Kasumi-1 (cell line): ENCODE measurements at regions not wholly inside any gene's neighbourhood (a gene's known extent, or its start where the extent isn't known, plus 50 kb on each side); places are given as distances from the start of the nearest gene placed in this dataset.
"Not testable (repeated sequence)": the region's sequence is repeated elsewhere in the genome, so short reads cannot be mapped to it uniquely, and the experiment has no call there.

Experiments used
- DNase-seq, 2 experiments: peaks; one replicate each; lab custom pipeline; 2025; lab: John Stamatoyannopoulos, UW

GRCh38 chr15:62365795-62366442, 200.8 kb upstream of the C2CD4B start:
- no peak for DNase-seq

DNA sequence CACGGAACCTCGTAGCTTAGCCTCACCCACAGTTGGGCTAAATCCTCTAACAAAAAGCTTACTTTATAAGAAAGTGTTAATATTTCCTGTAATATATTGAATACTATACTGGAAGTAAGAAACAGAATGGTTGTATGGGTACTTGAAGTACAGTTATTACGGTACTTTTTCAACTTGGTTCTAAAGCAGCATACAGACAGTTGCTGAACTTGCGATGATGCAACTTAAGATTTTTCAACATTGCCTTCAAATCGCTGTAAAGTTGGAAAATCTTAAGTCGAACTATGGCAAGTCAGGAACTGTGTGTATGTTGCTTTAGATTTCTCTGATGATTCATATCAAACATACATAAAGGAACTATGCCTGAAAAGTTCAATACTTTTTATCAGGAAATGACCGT, 204.4 kb upstream of the C2CD4B start:
- DNase-seq: no peak

DNA sequence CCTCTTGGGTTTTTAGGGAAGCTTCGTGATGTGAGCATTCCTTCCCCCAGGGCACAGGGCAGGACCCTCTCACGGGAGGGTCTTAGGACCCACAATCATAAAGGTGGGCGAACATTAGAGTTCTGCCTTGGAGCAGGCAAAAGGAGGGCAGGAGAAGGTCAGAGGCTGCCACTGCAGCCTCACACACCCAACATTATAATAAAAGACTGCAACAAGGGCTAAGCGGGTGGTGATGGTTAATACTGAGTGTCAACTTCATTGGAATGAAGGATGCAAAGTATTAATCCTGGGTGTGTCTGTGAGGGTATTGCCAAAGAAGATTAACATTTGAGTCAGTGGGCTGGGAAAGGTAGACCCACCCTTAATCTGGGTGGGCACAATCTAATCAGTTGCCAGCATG, 206.6 kb upstream of the C2CD4B start:
- DNase-seq: not testable (repeated sequence)

- DNase-seq: no peak
These were observed 212.8 kb upstream of the C2CD4B start for GRCh38 chr15:62377736-62378480.

DNA sequence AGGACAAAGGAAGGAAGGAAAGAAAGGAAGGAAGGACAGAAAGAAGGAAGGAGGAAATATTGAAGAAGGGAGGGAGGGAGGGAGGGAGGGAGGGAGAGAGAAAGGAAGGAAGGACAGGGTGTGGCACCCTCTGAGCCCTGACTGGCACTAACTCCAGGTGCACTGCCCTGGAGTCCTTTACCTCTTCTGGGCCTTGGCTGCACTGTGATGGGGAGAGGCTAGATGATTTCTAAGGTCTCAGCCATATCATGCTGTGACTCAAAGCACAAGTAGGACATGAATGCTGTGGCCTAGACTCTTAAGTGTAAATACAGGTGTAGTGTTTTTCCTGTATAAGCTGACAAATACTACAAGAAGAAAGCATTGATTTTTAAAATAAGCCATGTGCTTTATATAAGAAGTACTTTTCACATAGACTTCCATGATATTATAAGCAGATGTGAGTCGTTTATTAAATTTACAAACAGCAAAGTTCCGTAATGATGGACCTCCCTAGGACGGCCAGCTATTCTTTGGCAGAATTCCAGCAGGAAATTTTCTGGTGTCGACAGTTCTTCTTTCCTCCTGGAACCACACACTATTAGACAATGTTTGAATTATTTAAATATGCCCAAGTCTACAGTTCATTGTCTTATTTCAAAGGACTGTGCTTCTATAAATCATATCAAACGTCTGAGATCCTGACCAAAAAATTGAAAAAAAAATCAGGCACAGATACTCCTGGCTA, 213.8 kb upstream of the C2CD4B start:
- no peak for DNase-seq

GRCh38 chr15:62380011-62380410, 214.9 kb upstream of the C2CD4B start:
- no peak for DNase-seq

GRCh38 chr15:62382046-62382445, 217.0 kb upstream of the C2CD4B start:
- no peak for DNase-seq

DNA sequence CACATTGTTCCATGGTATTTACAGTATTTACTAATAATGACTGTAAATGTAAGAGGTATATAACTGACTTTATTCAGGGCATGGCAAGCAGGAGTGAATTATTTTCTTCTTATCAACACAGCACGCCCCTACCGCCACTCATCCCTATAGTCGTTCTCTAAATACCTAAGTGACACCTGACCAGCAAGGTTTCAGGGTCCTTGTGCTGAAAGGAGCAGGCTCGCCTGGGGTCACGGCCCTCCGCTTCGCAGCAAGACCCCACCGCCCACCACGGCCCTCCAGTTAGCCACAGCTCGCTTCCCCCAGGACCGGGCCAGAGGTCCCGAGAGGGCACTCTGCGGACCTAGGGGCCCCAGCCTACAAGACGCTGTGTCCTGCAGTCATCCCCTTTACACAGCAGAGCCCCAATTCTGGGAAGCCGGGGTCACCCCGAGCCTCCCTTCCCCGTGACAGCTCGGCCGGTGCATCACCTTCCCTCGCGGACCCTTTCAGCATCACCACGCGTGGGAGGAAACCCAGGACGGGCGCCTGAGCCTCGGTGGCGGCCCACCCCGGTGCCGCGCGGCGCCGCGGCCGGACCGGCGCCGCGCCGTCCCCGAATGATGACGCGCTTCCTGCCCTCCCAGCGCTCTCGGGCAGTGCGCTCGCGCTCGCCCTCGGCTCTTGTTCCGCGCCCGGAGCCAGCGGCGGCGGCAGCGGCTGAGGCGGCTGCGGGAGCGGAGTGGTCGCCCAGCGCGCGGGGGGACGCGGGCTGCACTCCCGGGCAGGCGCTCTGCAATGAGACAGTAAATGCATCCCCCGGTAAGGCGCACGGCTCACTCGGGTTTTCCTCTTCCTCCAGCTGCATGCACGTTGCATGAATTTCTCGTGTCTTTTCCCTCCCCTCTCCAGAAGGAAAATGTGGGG, 225.1 kb upstream of the C2CD4B start, which contains the start of gene TLN2:
TLN2 (plus strand) TSS at position 666 of the 906 bp plus-strand sequence.
- peak; percentile 50 to 70 for DNase-seq

- DNase-seq: peak; percentile 33 to 47
These were observed 225.9 kb upstream of the C2CD4B start for GRCh38 chr15:62390791-62391640.

DNA sequence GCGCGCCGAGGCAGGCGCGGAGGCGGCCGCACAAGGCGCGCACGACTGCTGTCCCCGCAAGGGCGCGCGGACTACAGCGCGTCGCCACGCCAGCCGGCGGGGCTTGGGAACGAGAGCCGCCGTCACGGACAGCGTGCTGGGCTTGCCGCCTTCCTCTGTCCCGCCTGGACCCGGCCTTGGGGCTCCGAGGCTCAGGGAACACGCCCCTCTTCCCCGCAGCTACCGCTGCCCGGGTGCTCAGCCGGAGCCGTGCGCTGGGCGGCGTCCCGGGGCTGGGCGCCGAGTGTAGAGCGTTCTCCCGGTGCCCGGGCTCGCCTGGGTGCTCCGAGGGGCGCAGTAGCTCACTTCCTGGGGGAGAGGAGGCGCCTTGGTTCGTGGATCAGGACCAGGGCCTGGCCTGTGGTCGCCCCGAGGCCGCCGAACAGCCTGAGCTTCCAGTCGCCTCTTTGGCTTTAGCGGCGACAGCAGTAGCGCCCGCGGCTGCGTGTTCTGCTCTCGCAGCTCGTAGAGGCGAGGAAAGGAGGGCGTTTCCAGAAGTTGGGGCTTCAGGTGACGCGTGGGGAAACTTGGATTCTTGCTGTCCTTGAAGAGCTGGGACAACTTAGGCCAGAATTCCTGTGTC, 226.7 kb upstream of the C2CD4B start:
- peak; percentile 6 to 26 for DNase-seq

GRCh38 chr15:62392376-62392775, 227.3 kb upstream of the C2CD4B start:
- DNase-seq: no peak

- DNase-seq: no peak
These were observed 228.1 kb upstream of the C2CD4B start for GRCh38 chr15:62393196-62393595.

GRCh38 chr15:62394079-62394478, 229.0 kb upstream of the C2CD4B start:
- DNase-seq: no peak

DNA sequence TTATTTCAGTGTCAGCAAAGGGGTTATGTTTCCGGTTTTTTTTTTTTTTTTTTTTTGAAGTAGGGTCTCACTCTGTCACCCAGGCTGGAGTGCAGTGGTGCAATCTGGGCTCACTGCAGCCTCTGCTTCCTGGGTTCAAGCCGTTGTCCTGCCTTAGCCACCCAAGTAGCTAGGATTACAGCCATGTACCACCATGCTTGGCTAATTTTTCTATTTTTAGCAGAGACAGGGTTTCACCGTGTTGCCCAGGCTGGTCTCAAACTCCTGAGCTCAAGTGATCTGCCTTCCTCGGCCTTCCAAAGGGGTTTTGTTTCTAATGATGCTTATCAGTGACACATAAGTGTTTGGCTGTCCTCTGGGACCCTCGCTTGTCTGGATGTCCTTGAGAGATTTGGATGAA, 235.7 kb upstream of the C2CD4B start:
- DNase-seq: no peak

DNA sequence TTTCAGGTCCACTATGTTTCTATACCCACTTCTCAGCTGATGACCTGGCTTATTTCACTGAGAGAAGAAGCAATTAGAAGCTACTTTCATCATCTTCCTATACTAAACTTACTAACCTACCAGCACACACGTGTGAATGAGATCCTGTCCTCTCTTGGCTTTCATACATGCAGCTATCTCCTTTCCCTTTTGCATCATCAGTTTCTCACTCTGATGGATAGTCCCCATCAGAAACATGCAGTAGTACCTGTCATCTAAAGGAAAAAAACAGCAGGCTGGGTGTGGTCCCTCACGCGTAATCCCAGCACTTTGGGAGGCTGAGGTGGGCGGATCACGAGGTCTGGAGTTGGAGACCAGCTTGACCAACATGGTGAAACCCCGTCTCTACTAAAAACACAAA, 237.6 kb upstream of the C2CD4B start:
- no peak for DNase-seq

- DNase-seq: no peak
These were observed 238.2 kb upstream of the C2CD4B start for GRCh38 chr15:62403164-62403809.

- no peak for DNase-seq
These were observed 239.3 kb upstream of the C2CD4B start for GRCh38 chr15:62404194-62404985.

- no peak for DNase-seq
These were observed 241.3 kb upstream of the C2CD4B start for GRCh38 chr15:62406305-62406891.

DNA sequence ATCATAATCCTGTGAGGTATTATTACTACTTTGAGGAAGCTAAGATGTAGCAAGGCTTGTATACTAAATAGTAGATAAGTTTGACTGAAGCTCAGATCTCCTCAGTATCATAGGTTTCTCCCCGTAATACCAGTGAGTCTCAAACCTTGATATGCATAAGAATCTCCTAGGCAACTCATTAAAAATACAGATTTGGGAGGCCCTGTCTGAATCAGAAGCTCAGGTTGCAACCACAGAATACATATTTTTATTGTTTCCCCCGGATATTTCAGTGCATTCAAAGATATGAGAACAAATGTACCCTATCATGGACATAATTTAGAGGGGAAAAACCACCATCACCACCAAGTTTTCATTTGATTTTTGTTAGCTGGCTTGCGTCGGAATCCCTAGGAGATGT, 242.1 kb upstream of the C2CD4B start:
- no peak for DNase-seq
